Activated CD4-positive, alpha-beta T cell treated with anti-CD3 and anti-CD28 coated beads, Interleukin-2, amount 50 U/mL, for 4 hours (primary cell): ENCODE measurements at regions not wholly inside any gene's neighbourhood (a gene's known extent, or its start where the extent isn't known, plus 50 kb on each side); places are given as distances from the start of the nearest gene placed in this dataset.
A peak's percentile ranks its signal among the peaks of the same experiment; 100 is the strongest.

Experiments used
- DNase-seq, 2 experiments: peaks; one replicate each; pipeline ENCODE4 v3.0.0-alpha.2; 2020

GRCh38 chr20:43863821-43864544 is 50.7 kb upstream of the TOX2 start:
- no peak for DNase-seq

GRCh38 chr20:43863330-43863729 is 51.3 kb upstream of the TOX2 start:
- DNase-seq, result no peak

- DNase-seq, result no peak
Observed at GRCh38 chr20:43862438-43862837, 52.2 kb upstream of the TOX2 start.

- DNase-seq, result no peak
Observed at GRCh38 chr20:43859994-43860393, 54.7 kb upstream of the TOX2 start.

- DNase-seq, result no peak
Observed at GRCh38 chr20:43857932-43858331, 56.7 kb upstream of the TOX2 start.

- DNase-seq, result no peak
Observed at GRCh38 chr20:43857127-43857526, 57.5 kb upstream of the TOX2 start.

GRCh38 chr20:43855803-43856202 is 58.8 kb upstream of the TOX2 start:
- no peak for DNase-seq

GRCh38 chr20:43853918-43854317 is 60.7 kb upstream of the TOX2 start:
- no peak for DNase-seq

- no peak for DNase-seq
Observed at GRCh38 chr20:43853174-43853803, 61.4 kb upstream of the TOX2 start.

GRCh38 chr20:43849496-43850186 is 65.0 kb upstream of the TOX2 start:
- DNase-seq, result no peak

- no peak for DNase-seq
Observed at GRCh38 chr20:43846516-43846905, 68.1 kb upstream of the TOX2 start.

GRCh38 chr20:43844778-43845614 is 69.7 kb upstream of the TOX2 start:
- no peak for DNase-seq

GRCh38 chr20:43843965-43844660 is 70.5 kb upstream of the TOX2 start:
- no peak for DNase-seq

- DNase-seq, result no peak
Observed at GRCh38 chr20:43843096-43843964, 71.3 kb upstream of the TOX2 start.

GRCh38 chr20:43842126-43843020 is 72.3 kb upstream of the TOX2 start:
- no peak for DNase-seq

- peak; percentile 9 to 12 for DNase-seq
Observed at GRCh38 chr20:43840382-43841070, 74.1 kb upstream of the TOX2 start.

- no peak for DNase-seq
Observed at GRCh38 chr20:43839793-43840199, 74.9 kb upstream of the TOX2 start.

GRCh38 chr20:43838703-43839060 is 76.0 kb upstream of the TOX2 start:
- DNase-seq, result no peak

- DNase-seq, result no peak
Observed at GRCh38 chr20:43837856-43838702, 76.6 kb upstream of the TOX2 start.
